DND-41 (cell line): ENCODE measurements at regions not wholly inside any gene's neighbourhood (a gene's known extent, or its start where the extent isn't known, plus 50 kb on each side); places are given as distances from the start of the nearest gene placed in this dataset.

ENCODE experiments used
- EZH2 ChIP-seq: IDR thresholded peaks from 3 replicates; pipeline ENCODE4 v1.6.1; 2012; ENCODE audit warnings: borderline replicate concordance, low read depth, mild to moderate bottlenecking, moderate library complexity, low read length, inconsistent platforms; ENCODE audit not compliant: severe bottlenecking
- TF ChIP-seq, protein P1 (sequence below): IDR thresholded peaks from 2 replicates; pipeline ENCODE4 v1.5.1; 2012; ENCODE audit warnings: borderline replicate concordance, low read length, moderate library complexity, mild to moderate bottlenecking; ENCODE audit not compliant: poor library complexity, severe bottlenecking; ENCODE audit errors: extremely low read depth

DNA sequence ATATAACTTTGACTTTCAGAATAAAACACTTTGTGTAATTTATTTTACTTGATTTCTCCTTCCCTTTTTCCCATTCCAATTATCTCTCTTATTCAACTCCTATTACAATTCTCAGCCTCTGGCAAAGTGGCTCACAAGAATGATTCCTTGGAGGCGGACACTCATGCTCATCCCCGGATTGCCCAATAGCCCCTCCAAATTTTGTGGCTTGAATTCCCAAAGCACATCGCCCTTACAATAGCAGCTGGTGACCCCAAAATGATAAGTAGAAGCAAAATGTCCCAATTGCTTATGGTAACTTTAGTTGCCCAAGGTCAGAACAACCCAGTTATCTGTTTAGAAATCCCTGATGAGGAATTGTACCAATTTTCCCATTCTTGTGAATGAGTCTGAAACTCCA lies 1523.5 kb upstream of the PRR20A start:
- no peak for TF ChIP-seq EZH2
- TF ChIP-seq, protein P1, sequence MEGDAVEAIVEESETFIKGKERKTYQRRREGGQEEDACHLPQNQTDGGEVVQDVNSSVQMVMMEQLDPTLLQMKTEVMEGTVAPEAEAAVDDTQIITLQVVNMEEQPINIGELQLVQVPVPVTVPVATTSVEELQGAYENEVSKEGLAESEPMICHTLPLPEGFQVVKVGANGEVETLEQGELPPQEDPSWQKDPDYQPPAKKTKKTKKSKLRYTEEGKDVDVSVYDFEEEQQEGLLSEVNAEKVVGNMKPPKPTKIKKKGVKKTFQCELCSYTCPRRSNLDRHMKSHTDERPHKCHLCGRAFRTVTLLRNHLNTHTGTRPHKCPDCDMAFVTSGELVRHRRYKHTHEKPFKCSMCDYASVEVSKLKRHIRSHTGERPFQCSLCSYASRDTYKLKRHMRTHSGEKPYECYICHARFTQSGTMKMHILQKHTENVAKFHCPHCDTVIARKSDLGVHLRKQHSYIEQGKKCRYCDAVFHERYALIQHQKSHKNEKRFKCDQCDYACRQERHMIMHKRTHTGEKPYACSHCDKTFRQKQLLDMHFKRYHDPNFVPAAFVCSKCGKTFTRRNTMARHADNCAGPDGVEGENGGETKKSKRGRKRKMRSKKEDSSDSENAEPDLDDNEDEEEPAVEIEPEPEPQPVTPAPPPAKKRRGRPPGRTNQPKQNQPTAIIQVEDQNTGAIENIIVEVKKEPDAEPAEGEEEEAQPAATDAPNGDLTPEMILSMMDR = no peak
